HG03103 (cell line): ENCODE measurements at regions not wholly inside any gene's neighbourhood (a gene's known extent, or its start where the extent isn't known, plus 50 kb on each side); places are given as distances from the start of the nearest gene placed in this dataset.

Experiments
- ATAC-seq: cut with Tn5 transposase; IDR thresholded peaks from one replicate; pipeline ENCODE4 v1.9.1; 2021; ENCODE audit warnings: low read depth; ENCODE audit not compliant: unreplicated experiment

DNA sequence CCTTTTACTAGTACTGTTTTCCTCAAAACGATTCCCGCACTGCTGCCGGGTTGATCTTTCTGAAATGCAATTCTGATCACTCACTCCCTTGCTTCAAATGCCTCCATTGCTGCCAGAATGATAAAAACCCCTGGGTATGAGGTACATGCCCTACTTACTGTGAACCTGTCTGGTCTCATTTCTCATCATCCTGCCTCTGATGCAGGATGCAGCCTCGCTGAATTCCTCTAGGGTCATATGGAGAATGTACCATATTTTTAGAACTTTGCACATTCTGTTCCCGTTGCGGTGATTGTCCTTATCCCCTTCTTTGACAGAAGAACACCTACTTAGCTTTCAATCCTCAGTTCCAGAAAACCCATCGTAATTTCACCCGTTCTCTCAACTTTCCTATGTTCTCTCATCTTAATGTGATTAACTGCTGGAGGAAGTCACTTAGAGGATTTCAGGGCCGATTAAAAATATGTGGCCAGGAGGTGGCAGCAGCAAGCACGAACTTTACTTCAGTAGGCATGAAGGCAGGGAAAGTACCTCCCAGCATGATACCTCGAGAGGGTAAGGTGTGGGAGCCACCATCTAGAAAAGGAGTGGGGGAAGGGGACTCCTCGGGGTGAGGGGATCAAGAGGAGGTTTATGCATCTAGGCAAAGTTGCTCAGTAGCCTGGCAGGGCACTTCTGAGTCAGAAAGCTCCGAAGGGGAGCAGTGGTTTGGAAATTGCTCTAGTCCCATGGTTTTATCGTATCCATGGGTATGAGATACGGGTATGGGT is 361.5 kb upstream of the ZP4 start:
- ATAC-seq = no peak

- no peak for ATAC-seq
Measured at GRCh38 chr1:238248356-238248755, 357.6 kb upstream of the ZP4 start.

- no peak for ATAC-seq
Measured at GRCh38 chr1:238242181-238242580, 351.5 kb upstream of the ZP4 start.

GRCh38 chr1:238241607-238242006 is 350.9 kb upstream of the ZP4 start:
- ATAC-seq = no peak

- no peak for ATAC-seq
Measured at GRCh38 chr1:238239343-238239742, 348.6 kb upstream of the ZP4 start.

- no peak for ATAC-seq
Measured at GRCh38 chr1:238233966-238234365, 343.2 kb upstream of the ZP4 start.

- no peak for ATAC-seq
Measured at GRCh38 chr1:238232084-238232710, 341.5 kb upstream of the ZP4 start.

DNA sequence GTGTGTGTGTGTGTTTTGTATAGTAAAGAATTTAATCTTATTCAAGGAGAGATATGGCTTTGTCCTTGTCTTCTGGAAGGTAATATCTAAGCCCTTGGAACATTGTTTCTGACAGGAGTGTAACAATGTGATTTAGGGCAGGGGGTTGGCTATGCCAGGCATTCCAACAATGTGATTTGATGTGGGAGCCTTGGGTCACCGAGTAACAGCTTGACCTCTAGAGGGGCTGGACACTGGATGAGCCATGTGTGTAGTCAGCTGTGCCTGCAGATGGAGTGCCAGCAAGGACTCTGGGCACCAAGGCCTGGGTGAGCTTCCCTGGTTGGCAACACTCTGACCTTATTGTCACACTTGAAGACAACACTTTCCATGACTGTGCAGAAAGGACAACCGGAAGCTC is 336.1 kb upstream of the ZP4 start:
- ATAC-seq = no peak

GRCh38 chr1:238223076-238223640 is 332.4 kb upstream of the ZP4 start:
- ATAC-seq = no peak

- no peak for ATAC-seq
Measured at GRCh38 chr1:238221738-238222137, 331.0 kb upstream of the ZP4 start.

GRCh38 chr1:238214449-238214848 is 323.7 kb upstream of the ZP4 start:
- no peak for ATAC-seq

DNA sequence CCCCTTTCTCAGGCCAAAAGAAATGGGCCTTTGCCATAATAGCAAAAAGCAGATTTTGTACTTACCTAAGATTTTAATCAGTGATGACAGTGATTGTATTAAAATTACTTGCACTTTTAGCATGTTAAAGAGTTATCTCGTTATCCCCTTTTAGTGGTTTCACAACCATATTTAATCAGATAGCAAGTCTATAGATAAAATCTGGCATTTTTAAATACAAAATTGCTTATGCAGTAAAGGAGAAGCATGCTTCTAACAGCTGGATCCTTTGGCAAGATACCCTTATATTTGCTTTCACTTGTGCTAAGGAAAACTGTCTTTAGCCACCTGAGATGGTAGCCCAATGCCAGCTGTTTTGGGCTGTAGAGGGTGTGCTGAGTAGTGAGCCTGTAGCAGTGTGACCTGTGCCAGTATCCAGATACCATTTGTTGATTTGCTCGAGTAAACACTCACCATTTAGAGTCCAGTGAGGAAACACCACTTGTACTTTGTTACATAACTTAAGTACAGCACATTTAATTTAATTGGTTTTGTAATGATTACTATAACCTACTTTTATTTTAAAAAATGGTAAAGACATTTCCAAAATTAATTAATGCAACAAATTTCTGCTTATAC is 314.4 kb upstream of the ZP4 start:
- no peak for ATAC-seq

- ATAC-seq = no peak
Measured at GRCh38 chr1:238201992-238202391, 311.3 kb upstream of the ZP4 start.

DNA sequence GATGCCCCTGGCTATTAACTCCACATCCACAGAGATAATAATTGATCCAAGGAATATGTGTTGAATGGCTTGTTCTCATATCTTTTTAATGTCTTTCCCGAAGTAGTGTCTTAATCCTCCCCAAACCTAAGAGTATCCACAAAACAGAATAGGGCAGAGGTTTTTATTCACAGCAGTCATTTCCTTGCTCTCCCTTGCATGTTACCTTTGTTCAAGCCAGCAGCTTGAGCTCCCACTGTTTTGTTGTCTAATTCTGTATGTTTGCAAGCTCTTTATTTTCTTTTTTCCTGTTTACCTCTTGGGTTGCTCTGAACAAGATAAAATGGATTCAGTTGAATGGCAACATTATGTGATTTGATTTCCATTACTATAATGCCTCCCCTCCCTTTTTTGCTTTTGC is 308.6 kb upstream of the ZP4 start:
- ATAC-seq = no peak

DNA sequence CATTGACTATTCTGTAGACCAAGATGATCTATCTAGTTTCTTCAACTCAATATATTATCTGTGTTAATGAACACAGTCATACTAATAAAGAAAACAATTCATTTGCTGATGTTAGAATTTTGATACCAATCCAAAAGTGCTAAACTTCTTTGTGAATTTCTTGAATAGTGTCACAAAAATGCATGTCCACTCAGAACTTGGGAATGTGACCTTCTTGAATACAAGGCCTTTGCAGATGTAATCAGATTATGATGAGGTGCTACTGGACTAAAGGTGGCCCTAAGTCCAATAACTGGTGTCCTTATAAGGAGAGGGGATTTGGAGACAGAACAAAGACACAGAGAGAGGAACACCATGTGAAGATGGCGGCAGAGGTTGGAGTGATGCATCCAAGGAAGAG is 305.8 kb upstream of the ZP4 start:
- ATAC-seq = no peak

DNA sequence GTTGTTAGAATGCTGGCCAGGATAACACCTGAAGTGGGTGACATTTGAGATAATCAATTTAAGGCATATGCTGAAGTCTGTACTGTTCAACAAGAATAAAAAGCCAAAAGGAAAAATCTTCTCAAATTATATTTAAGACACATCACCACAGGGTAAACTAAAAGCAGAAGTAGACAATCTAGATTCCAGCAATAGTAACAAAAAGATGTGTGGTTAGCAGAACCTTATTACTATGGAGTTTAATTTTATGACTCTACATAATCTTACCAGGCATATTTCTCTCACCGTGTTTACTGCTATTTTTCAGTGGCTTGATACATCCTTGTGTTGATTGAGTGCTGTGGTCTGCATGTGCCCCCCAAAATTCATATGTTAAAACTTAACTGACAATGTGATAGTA is 300.4 kb upstream of the ZP4 start:
- ATAC-seq = no peak

GRCh38 chr1:238187575-238187949 is 296.8 kb upstream of the ZP4 start:
- ATAC-seq = no peak

DNA sequence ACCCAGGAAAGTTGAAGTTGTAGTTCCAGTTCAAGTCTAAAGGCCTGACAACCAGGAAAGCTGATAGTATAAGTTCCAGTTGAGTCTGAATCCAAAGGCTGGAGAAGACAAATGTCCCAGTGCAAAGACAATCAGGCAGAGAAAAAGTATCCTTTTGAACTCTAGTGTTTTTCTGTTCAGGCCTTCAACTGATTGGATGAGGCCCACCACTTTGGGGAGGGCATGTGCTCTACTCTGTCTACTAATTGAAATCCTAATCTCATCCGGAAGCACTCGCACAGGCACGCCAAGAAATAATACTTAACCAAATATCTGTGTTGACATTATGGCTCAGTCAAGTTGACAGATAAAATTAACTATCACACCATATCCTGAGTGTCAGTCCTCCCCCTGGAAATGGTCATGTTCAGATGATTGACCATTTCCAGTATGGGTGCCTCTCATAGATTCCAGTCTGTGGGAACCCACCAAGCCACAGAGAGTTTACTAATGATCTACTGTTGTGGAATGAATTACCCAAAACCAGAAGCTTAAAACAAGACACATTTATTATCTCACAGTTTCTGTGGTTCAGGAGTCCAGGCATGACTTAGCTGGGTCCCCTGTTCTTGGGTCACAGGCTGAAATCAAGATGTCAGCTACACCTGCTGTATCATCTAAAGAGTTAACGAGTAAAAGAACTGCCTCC is 296.3 kb upstream of the ZP4 start:
- no peak for ATAC-seq

DNA sequence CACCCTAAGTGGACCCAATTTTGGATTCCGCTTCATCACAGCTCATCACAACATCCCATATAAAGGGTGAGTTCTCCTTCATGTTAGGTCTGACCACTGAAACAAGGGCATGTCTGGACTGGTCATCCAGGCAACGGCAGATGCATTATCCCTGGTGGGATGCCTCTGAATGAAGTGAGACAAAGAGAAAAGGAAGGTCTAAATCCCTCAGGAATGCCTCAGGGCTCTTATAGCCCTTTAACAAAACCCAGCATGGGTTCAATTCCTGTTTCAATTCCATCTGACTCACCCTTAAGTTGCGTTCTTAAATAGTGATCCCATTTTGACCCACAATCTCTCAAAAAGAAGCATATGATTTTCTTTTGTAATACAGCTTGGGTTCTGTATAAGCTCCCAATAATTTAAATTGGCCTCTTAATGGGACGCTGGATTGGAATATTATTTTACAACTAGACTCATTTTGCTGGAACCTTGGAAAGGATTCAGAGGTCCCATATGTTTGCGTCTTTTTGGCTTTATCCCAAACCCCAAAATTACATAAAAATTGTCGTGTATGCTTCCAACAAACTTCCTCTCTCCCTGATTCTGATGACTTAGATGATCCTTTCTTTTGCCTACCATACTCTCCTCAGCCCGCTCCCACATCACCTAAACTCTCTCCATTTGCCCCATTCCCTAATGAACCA is 287.4 kb upstream of the ZP4 start:
- ATAC-seq = no peak

DNA sequence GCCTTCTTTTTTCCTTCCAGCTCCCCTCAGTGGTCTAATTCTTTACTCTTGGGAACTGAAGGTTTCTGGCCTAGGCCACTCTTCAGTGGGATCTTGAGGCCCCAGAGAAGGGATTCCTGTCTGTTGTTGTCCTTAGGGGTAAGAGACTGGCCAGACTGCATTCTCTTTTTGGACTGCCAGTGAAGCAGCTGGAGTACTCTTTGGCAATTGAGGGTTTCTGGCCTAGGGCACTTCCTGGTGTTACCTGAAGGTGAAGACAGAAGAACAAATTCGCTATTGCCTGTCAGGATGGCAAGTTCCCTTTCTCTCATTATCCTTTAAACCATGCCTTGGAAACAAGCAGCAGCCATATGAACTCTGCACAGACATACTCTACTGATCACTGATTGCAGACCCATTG is 286.6 kb upstream of the ZP4 start:
- no peak for ATAC-seq

DNA sequence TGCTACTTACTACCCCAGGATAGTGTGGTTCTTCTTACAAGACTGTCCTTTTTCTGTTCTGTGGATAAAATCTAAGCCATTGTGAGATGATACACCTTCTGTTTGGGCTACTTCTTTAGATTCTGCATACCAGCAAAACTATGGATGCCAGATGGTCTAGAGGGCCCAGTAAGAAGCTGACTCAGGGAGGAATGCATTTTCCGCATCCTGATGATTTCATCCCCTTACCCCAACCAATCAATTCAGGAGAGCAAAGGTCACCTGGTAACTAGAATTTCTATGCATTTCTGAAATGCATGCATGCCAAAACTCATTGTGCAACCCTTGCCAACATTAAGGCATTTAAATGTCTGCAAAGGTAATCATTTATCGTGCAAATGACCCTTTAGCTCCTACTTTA is 285.7 kb upstream of the ZP4 start:
- ATAC-seq = no peak
